D721Med (cell line): ENCODE measurements at regions not wholly inside any gene's neighbourhood (a gene's known extent, or its start where the extent isn't known, plus 50 kb on each side); places are given as distances from the start of the nearest gene placed in this dataset.
"Not testable (repeated sequence)": the region's sequence is repeated elsewhere in the genome, so short reads cannot be mapped to it uniquely, and the experiment has no call there.

Experiments used
- DNase-seq: peaks from one replicate; pipeline ENCODE4 v3.0.0; 2011; ENCODE audit warnings: low spot score; ENCODE audit not compliant: insufficient read length
- FAIRE-seq: peaks from 2 replicates; lab custom pipeline; 2011; peaks lifted over from hg19 to GRCh38; lab: Jason Lieb, UNC
- CTCF ChIP-seq: IDR thresholded peaks from 2 replicates; pipeline ENCODE4 v1.5.1; 2012; ENCODE audit warnings: mild to moderate bottlenecking, control low read depth; ENCODE audit not compliant: insufficient read depth; ENCODE audit errors: missing control alignments

- TF ChIP-seq CTCF = no peak
- FAIRE-seq = no peak
- DNase-seq = no peak
Measured at GRCh38 chr6:135622081-135622480, 124.5 kb upstream of the AHI1 start.

- FAIRE-seq = no peak
- TF ChIP-seq CTCF = no peak
Measured at GRCh38 chr6:135623979-135624378, 126.4 kb upstream of the AHI1 start.

GRCh38 chr6:135624402-135625295, 127.1 kb upstream of the AHI1 start:
- DNase-seq (no peak), FAIRE-seq (no peak)
- no peak for TF ChIP-seq CTCF

More at GRCh38 chr6:135623979-135624378, 126.4 kb upstream of the AHI1 start:
- no peak for DNase-seq

GRCh38 chr6:135626001-135626400, 128.5 kb upstream of the AHI1 start:
- not testable (repeated sequence) for DNase-seq, FAIRE-seq

- no peak for TF ChIP-seq CTCF
- FAIRE-seq (no peak), DNase-seq (no peak)
Measured at GRCh38 chr6:135627092-135627715, 129.7 kb upstream of the AHI1 start.

GRCh38 chr6:135630789-135631376, 133.3 kb upstream of the AHI1 start:
- FAIRE-seq (no peak), DNase-seq (no peak)
- no peak for TF ChIP-seq CTCF

- FAIRE-seq (no peak), DNase-seq (no peak)
- no peak for TF ChIP-seq CTCF
Measured at GRCh38 chr6:135631821-135632220, 134.3 kb upstream of the AHI1 start.
